HG02610 (cell line): ENCODE measurements at regions not wholly inside any gene's neighbourhood (a gene's known extent, or its start where the extent isn't known, plus 50 kb on each side); places are given as distances from the start of the nearest gene placed in this dataset.

Experiments
- ATAC-seq: cut with Tn5 transposase; IDR thresholded peaks from one replicate; pipeline ENCODE4 v1.9.1; 2021; ENCODE audit warnings: mild to moderate bottlenecking, moderate library complexity; ENCODE audit not compliant: unreplicated experiment

GRCh38 chr7:41910940-41911600 lies 208.2 kb upstream of the INHBA start:
- ATAC-seq = no peak

- no peak for ATAC-seq
Measured at GRCh38 chr7:41907444-41907843, 204.6 kb upstream of the INHBA start.

GRCh38 chr7:41900532-41900931 lies 197.6 kb upstream of the INHBA start:
- ATAC-seq = no peak

- no peak for ATAC-seq
Measured at GRCh38 chr7:41899823-41900433, 197.0 kb upstream of the INHBA start.

GRCh38 chr7:41893656-41894055 lies 190.8 kb upstream of the INHBA start:
- ATAC-seq = no peak

GRCh38 chr7:41892356-41893100 lies 189.6 kb upstream of the INHBA start:
- no peak for ATAC-seq

- ATAC-seq = no peak
Measured at GRCh38 chr7:41891950-41892349, 189.1 kb upstream of the INHBA start.

GRCh38 chr7:41890631-41891274 lies 187.9 kb upstream of the INHBA start:
- no peak for ATAC-seq

- ATAC-seq = peak; percentile 2
Measured at GRCh38 chr7:41889472-41889871, 186.6 kb upstream of the INHBA start.

GRCh38 chr7:41889040-41889439 lies 186.2 kb upstream of the INHBA start:
- ATAC-seq = peak; percentile 42

- no peak for ATAC-seq
Measured at GRCh38 chr7:41887416-41887815, 184.5 kb upstream of the INHBA start.

GRCh38 chr7:41886901-41887311 lies 184.0 kb upstream of the INHBA start:
- ATAC-seq = no peak

- peak; percentile 21 for ATAC-seq
Measured at GRCh38 chr7:41886262-41886900, 183.5 kb upstream of the INHBA start.

- no peak for ATAC-seq
Measured at GRCh38 chr7:41885748-41886147, 182.9 kb upstream of the INHBA start.

- no peak for ATAC-seq
Measured at GRCh38 chr7:41885078-41885477, 182.2 kb upstream of the INHBA start.

- ATAC-seq = peak; percentile 41
Measured at GRCh38 chr7:41882745-41883420, 180.0 kb upstream of the INHBA start.

GRCh38 chr7:41882256-41882655 lies 179.4 kb upstream of the INHBA start:
- ATAC-seq = no peak

GRCh38 chr7:41881331-41882130 lies 178.6 kb upstream of the INHBA start:
- ATAC-seq = peak; percentile 91

- no peak for ATAC-seq
Measured at GRCh38 chr7:41880107-41880506, 177.2 kb upstream of the INHBA start.

- no peak for ATAC-seq
Measured at GRCh38 chr7:41879403-41879802, 176.5 kb upstream of the INHBA start.
